GM12878 (cell line): ENCODE measurements at regions not wholly inside any gene's neighbourhood (a gene's known extent, or its start where the extent isn't known, plus 50 kb on each side); places are given as distances from the start of the nearest gene placed in this dataset.

Source experiments
- ATAC-seq: fragments of 200-7000 bp; cut with Tn5 transposase; 3 replicates; pipeline ENCODE4 v1.9.1; 2020; ENCODE audit warnings: mild to moderate bottlenecking, moderate library complexity
- BruUV-seq: library from RNA; stranded (reverse); fragments of 400-500 nt; replicated peaks from 2 replicates; lab custom pipeline; 2021; lab: Mats Ljungman, UMichigan
- CTCF ChIA-PET: fragments of 300-600 bp; sonication (Branson Sonifier 250); formaldehyde crosslinking; extraction: SDS; loops from one replicate; lab custom pipeline; 2021; ENCODE audit warnings: inconsistent platforms; lab: Yijun Ruan, JAX
- POLR2A ChIA-PET: fragments of 350-600 bp; formaldehyde crosslinking; extraction: SDS; loops from one replicate; lab custom pipeline; 2021; ENCODE audit warnings: inconsistent platforms; lab: Charles Lee
- RAD21 ChIA-PET: fragments of 300-600 bp; sonication (Branson Sonifier 250); formaldehyde crosslinking; loops from one replicate; lab custom pipeline; 2023; ENCODE audit warnings: antibody characterized with exemption; ENCODE audit not compliant: unreplicated experiment; lab: Charles Lee
- SMC1A ChIA-PET: fragments of 300-600 bp; sonication (Branson Sonifier 250); formaldehyde crosslinking; loops from one replicate; lab custom pipeline; 2023; ENCODE audit not compliant: unreplicated experiment, uncharacterized antibody; lab: Charles Lee
- DNase-seq: peaks from one replicate; pipeline ENCODE4 v3.0.0-alpha.2; 2011; ENCODE audit warnings: low read depth, low spot score
- FAIRE-seq: peaks from 3 replicates; lab custom pipeline; 2011; peaks lifted over from hg19 to GRCh38; lab: Jason Lieb, UNC
- H2AFZ ChIP-seq: 2 replicates; pipeline ENCODE4 v1.6.0; 2011; ENCODE audit warnings: low read depth, low read length, control low read depth; ENCODE audit not compliant: control insufficient read depth
- H3K27ac ChIP-seq: 2 replicates; pipeline ENCODE4 v1.5.1; 2011; ENCODE audit warnings: control low read depth; ENCODE audit not compliant: control insufficient read depth, insufficient read depth
- H3K27me3 ChIP-seq, 2 experiments: replicated peaks in 1 of 2; 2 replicates each; pipeline versions ENCODE4 v1.6.0 to v1.6.1; 2011; ENCODE audit warnings: low read length in 1 of 2; ENCODE audit not compliant: control insufficient read depth in 2 of 2, insufficient read depth in 2 of 2
- H3K36me3 ChIP-seq, 2 experiments: 2 replicates each; pipeline ENCODE4 v1.5.1; 2011; ENCODE audit warnings: low read length in 1 of 2; ENCODE audit not compliant: control insufficient read depth in 2 of 2, insufficient read depth in 2 of 2
- H3K4me1 ChIP-seq: 2 replicates; pipeline ENCODE4 v1.6.1; 2011; ENCODE audit warnings: mild to moderate bottlenecking, low read length, moderate library complexity, mixed read lengths; ENCODE audit not compliant: control insufficient read depth, insufficient read depth
- H3K4me2 ChIP-seq: 2 replicates; pipeline ENCODE4 v1.6.0; 2011; ENCODE audit warnings: control low read depth; ENCODE audit not compliant: control insufficient read depth, insufficient read depth
- H3K4me3 ChIP-seq: fragments of 200-600 bp; sonication (generic); 2 replicates; pipeline ENCODE4 v1.5.1; 2016
- H3K79me2 ChIP-seq: 2 replicates; pipeline ENCODE4 v1.6.0; 2011; ENCODE audit warnings: low read length; ENCODE audit not compliant: control insufficient read depth, insufficient read depth
- H3K9ac ChIP-seq: 2 replicates; pipeline ENCODE4 v1.8.0; 2011; ENCODE audit warnings: low read length, control low read depth, mixed read lengths; ENCODE audit not compliant: control insufficient read depth, insufficient read depth
- H3K9me3 ChIP-seq: replicated peaks from 3 replicates; pipeline ENCODE4 v1.5.1; 2011; ENCODE audit warnings: mild to moderate bottlenecking, low read length; ENCODE audit not compliant: control insufficient read depth, insufficient read depth
- H4K20me1 ChIP-seq: 2 replicates; pipeline ENCODE4 v1.6.0; 2011; ENCODE audit not compliant: control insufficient read depth, insufficient read depth
- CHD4 ChIP-seq: fragments of 200-600 bp; sonication (generic); IDR thresholded peaks from 2 replicates; pipeline ENCODE4 v1.6.1; 2016; ENCODE audit warnings: mild to moderate bottlenecking
- HSF1 ChIP-seq: fragments of 150-350 bp; IDR thresholded peaks from 2 replicates; pipeline ENCODE4 v1.6.1; 2014; ENCODE audit warnings: mild to moderate bottlenecking, low read depth, low read length
- PKNOX1 ChIP-seq: fragments of 450-650 bp; IDR thresholded peaks from 2 replicates; pipeline ENCODE4 v1.6.1; 2016; ENCODE audit warnings: mild to moderate bottlenecking
- REST ChIP-seq: IDR thresholded peaks from 2 replicates; pipeline ENCODE4 v1.6.1; 2012; ENCODE audit warnings: mild to moderate bottlenecking, low read depth, low read length
- ZNF274 ChIP-seq: IDR thresholded peaks from one replicate; pipeline ENCODE4 v1.8.0; 2011; ENCODE audit not compliant: insufficient read length, insufficient read depth
- WGBS: methylation state at CpG from one replicate; pipeline ENCODE4 v1.1.6; 2016; ENCODE audit warnings: low lambda C conversion rate; ENCODE audit not compliant: insufficient replicate concordance, insufficient coverage; ENCODE audit errors: missing lambda C conversion rate; 5-methylcytosine and 5-hydroxymethylcytosine counted together
- in situ Hi-C: fragments of 300-500 bp; cut with MboI; formaldehyde crosslinking; loops from 9 replicates; pipeline ENCODE4 v1.14.3; 2018; ENCODE audit warnings: mixed read lengths
- intact Hi-C: fragments of 100-400 bp; cut with micrococcal nuclease; formaldehyde crosslinking; loops from one replicate; pipeline ENCODE4 v1.14.2; 2022; ENCODE audit not compliant: unreplicated experiment

GRCh38 chr3:68072062-68072461 lies 417.6 kb upstream of the SUCLG2 start:
- ATAC-seq (no peak), FAIRE-seq (no peak), DNase-seq (no peak)
- ChIA-PET POLR2A (no interaction called here), CTCF (no interaction called here), RAD21 (no interaction called here), SMC1A (no interaction called here)
- H3K4me2 ChIP-seq: no peak overlapping the region
- H3K4me3 ChIP-seq: no peak overlapping the region
- H3K27ac ChIP-seq: no peak overlapping the region
- TF ChIP-seq PKNOX1 (no peak), REST (no peak), ZNF274 (no peak), CHD4 (no peak), HSF1 (no peak)
- no peaks in the 10 kb centered on the region for H3K9me3 ChIP-seq
- 29% methylated on average over 3 of the region's 3 CpGs for WGBS
- H3K27me3 ChIP-seq: no peaks in the 10 kb centered on the region
- intact Hi-C loops (no loop called here), in situ Hi-C loops (no loop called here)
- no peak overlapping the region for H3K9ac ChIP-seq
- no peaks in the 10 kb centered on the region for H3K36me3 ChIP-seq
- no peaks in the 10 kb centered on the region for H3K79me2 ChIP-seq
- H4K20me1 ChIP-seq: no peaks in the 10 kb centered on the region
- no peak overlapping the region for H2AFZ ChIP-seq
- no peaks in the 10 kb centered on the region for H3K4me1 ChIP-seq
- BruUV-seq: no TSS peak
